Hematopoietic multipotent progenitor cell treated with erythropoietin and hydrocortisone succinate and interleukin-3 and kit ligand, for 6 days (in vitro differentiated cells): ENCODE measurements at regions not wholly inside any gene's neighbourhood (a gene's known extent, or its start where the extent isn't known, plus 50 kb on each side); places are given as distances from the start of the nearest gene placed in this dataset.

Source experiments
- DNase-seq: peaks from one replicate; pipeline ENCODE4 v3.0.0-alpha.2; 2015

- peak; percentile 73 for DNase-seq
Observed at GRCh38 chr17:81345228-81346089, 49.8 kb upstream of the BAHCC1 start.
